ENCODE measurements at regions not wholly inside any gene's neighbourhood (a gene's known extent, or its start where the extent isn't known, plus 50 kb on each side); places are given as distances from the start of the nearest gene placed in this dataset.

DNA sequence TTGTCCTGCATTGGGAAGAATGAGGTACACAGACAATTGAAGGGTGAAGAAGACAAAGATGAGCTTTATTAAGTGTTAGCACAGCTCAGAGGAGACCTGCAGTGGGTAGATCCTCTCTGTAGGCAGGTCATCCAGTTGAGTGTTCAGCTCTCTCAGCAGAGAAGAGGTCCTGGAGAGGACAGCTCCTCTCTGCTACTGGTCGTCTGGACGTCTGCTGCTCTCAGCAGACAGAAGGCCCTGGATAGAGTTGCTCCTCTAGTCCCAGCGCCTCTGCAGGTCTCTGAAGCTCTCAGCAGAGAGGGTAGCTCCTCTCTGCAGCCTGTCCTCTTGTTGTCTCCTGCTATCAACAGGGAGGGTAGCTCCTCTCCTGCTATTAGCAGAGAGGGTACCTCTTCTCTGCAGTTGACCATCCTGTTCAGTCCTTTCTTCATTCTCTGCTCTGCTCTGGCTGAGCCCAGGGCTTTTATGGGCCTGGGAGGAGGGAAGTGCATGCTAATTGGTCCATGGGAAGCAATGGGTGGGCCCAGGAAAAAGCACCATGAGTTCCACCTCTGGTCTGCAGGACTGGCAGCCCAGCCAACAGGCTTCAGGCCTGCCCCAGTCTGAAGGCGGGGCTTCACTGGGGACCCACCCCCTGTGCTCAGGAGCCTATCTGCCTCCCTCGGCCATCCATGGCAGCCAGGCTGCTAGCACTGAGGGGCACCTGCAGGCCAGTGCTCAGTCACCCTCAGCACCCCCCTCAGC, 54.1 kb upstream of the IBSP start:
- no peak overlapping the region for H3K4me3 ChIP-seq
- no peaks in the 10 kb centered on the region for H3K36me3 ChIP-seq
- peaks cover 7% of the 10 kb centered on the region for H3K9me3 ChIP-seq (replicated peaks)
- H3K4me1 ChIP-seq = no peaks in the 10 kb centered on the region
- no peak for DNase-seq
- H3K27ac ChIP-seq (replicated peaks) = no peak overlapping the region
- intact Hi-C loops (cut with micrococcal nuclease) = no loop called here
- TF ChIP-seq, protein P1, sequence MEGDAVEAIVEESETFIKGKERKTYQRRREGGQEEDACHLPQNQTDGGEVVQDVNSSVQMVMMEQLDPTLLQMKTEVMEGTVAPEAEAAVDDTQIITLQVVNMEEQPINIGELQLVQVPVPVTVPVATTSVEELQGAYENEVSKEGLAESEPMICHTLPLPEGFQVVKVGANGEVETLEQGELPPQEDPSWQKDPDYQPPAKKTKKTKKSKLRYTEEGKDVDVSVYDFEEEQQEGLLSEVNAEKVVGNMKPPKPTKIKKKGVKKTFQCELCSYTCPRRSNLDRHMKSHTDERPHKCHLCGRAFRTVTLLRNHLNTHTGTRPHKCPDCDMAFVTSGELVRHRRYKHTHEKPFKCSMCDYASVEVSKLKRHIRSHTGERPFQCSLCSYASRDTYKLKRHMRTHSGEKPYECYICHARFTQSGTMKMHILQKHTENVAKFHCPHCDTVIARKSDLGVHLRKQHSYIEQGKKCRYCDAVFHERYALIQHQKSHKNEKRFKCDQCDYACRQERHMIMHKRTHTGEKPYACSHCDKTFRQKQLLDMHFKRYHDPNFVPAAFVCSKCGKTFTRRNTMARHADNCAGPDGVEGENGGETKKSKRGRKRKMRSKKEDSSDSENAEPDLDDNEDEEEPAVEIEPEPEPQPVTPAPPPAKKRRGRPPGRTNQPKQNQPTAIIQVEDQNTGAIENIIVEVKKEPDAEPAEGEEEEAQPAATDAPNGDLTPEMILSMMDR (IDR thresholded peaks at IDR 0.05; ENCODE audit: borderline replicate concordance) = no peak
- no peaks in the 10 kb centered on the region for H3K27me3 ChIP-seq (ENCODE audit: low read depth)

DNA sequence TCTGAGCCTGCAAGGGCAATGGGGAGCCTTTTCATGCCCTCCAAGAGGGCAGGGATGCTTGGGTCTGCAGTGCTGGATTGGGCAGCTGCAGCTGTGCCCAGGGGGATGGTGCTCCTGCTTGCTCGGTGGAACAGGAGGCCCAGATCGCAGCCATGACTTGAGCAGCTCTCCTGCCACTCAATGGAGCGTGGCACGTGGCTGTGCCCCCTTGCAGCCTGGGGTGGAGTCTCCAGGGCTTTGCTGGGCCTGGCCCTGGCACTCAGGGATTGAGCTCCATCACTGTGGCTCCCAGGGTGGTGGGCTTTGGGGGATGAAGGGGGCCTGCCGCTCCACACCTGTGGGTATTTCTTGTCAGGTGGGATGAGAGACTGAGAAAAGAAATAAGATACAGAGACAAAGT, 53.4 kb upstream of the IBSP start:
- H3K36me3 ChIP-seq = no peaks in the 10 kb centered on the region
- H3K27me3 ChIP-seq (ENCODE audit: low read depth) = no peaks in the 10 kb centered on the region
- TF ChIP-seq, protein P1 (IDR thresholded peaks at IDR 0.05; ENCODE audit: borderline replicate concordance) = no peak
- intact Hi-C loops (cut with micrococcal nuclease) = no loop called here
- H3K9me3 ChIP-seq (replicated peaks) = peaks cover 7% of the 10 kb centered on the region
- no peaks in the 10 kb centered on the region for H3K4me1 ChIP-seq
- H3K4me3 ChIP-seq = no peak overlapping the region
- H3K27ac ChIP-seq (replicated peaks) = no peak overlapping the region
- no peak for DNase-seq
